Activated T-cell treated with anti-CD3 and anti-CD28 coated beads for 48 hours (primary cell): ENCODE measurements at regions not wholly inside any gene's neighbourhood (a gene's known extent, or its start where the extent isn't known, plus 50 kb on each side); places are given as distances from the start of the nearest gene placed in this dataset.
"Not testable (repeated sequence)": the region's sequence is repeated elsewhere in the genome, so short reads cannot be mapped to it uniquely, and the experiment has no call there.

ENCODE experiments used
- DNase-seq: peaks from one replicate; pipeline ENCODE4 v3.0.0-alpha.2; 2020; ENCODE audit warnings: low read depth

- no peak for DNase-seq
These were observed 73.4 kb upstream of the CUX1 start for GRCh38 chr7:101743995-101744360.

GRCh38 chr7:101744588-101744987 lies 72.8 kb upstream of the CUX1 start:
- DNase-seq: no peak

- DNase-seq: no peak
These were observed 71.1 kb upstream of the CUX1 start for GRCh38 chr7:101746314-101746713.

- DNase-seq: no peak
These were observed 70.2 kb upstream of the CUX1 start for GRCh38 chr7:101747053-101747878.

- DNase-seq: no peak
These were observed 69.5 kb upstream of the CUX1 start for GRCh38 chr7:101747879-101748345.

GRCh38 chr7:101749891-101750290 lies 67.5 kb upstream of the CUX1 start:
- no peak for DNase-seq

GRCh38 chr7:101753316-101753715 lies 64.1 kb upstream of the CUX1 start:
- no peak for DNase-seq

GRCh38 chr7:101754424-101755159 lies 62.8 kb upstream of the CUX1 start:
- DNase-seq: no peak

GRCh38 chr7:101757879-101758278 lies 59.5 kb upstream of the CUX1 start:
- DNase-seq: no peak

- DNase-seq: not testable (repeated sequence)
These were observed 58.9 kb upstream of the CUX1 start for GRCh38 chr7:101758519-101758918.

- DNase-seq: no peak
These were observed 53.2 kb upstream of the CUX1 start for GRCh38 chr7:101764221-101764620.

GRCh38 chr7:101767544-101767943 lies 49.9 kb upstream of the CUX1 start:
- no peak for DNase-seq
